ENCODE measurements at regions not wholly inside any gene's neighbourhood (a gene's known extent, or its start where the extent isn't known, plus 50 kb on each side); places are given as distances from the start of the nearest gene placed in this dataset.

DNA sequence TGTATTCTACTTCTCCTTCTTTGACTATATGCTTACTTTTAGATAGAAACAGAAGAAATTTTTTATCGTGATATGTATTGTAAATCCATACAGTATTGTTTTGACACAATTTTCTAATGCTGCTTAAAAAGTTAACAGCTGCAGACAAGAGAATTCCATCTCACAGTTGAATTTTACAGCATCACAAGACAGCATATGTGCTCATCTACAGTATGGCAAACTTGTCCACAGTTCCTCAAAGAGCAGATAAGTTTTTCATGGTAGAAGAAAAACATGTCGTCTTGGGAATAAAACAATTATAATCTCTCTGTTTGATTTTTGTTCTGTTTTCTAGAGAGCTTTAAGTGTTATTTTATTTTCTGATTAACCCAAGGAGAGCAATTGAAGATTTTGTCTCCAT is 438.5 kb upstream of the NUDT12 start:
- intact Hi-C loops (cut with DNase I; ENCODE audit: low total_unique reads), result no loop called here
- Histone ChIP-seq H3K4me3 (no peak overlapping the region), H3K27ac (no peak overlapping the region), H3K9me3 (no peaks in the 10 kb centered on the region), H3K36me3 (no peaks in the 10 kb centered on the region), H3K4me1 (no peaks in the 10 kb centered on the region), H3K27me3 (no peaks in the 10 kb centered on the region)
- TF ChIP-seq POLR2A (IDR thresholded peaks at IDR 0.05) (no peak), EP300 (IDR thresholded peaks at IDR 0.05) (no peak), CTCF (IDR thresholded peaks at IDR 0.05) (no peak), POLR2AphosphoS5 (IDR thresholded peaks at IDR 0.05) (no peak)
- WGBS, 5 donors, result 66 to 83% (median 78%) methylated on average over 2 of the region's 2 CpGs
- DNase-seq, result no peak

GRCh38 chr5:103993031-103993430 is 430.4 kb upstream of the NUDT12 start:
- intact Hi-C loops (cut with DNase I; ENCODE audit: low total_unique reads), result no loop called here
- TF ChIP-seq CTCF (IDR thresholded peaks at IDR 0.05), result no peak
- TF ChIP-seq POLR2AphosphoS5 (IDR thresholded peaks at IDR 0.05), result no peak
- TF ChIP-seq POLR2A (IDR thresholded peaks at IDR 0.05), result no peak
- no peak for TF ChIP-seq EP300 (IDR thresholded peaks at IDR 0.05)
- WGBS, 5 donors, result 19 to 41% (median 32%) methylated on average over 1 of the region's 1 CpG
- H3K4me3 ChIP-seq, result no peak overlapping the region
- H3K36me3 ChIP-seq, result no peaks in the 10 kb centered on the region
- H3K27me3 ChIP-seq, result no peaks in the 10 kb centered on the region
- no peaks in the 10 kb centered on the region for H3K9me3 ChIP-seq
- DNase-seq, result no peak
- no peaks in the 10 kb centered on the region for H3K4me1 ChIP-seq
- no peak overlapping the region for H3K27ac ChIP-seq

DNA sequence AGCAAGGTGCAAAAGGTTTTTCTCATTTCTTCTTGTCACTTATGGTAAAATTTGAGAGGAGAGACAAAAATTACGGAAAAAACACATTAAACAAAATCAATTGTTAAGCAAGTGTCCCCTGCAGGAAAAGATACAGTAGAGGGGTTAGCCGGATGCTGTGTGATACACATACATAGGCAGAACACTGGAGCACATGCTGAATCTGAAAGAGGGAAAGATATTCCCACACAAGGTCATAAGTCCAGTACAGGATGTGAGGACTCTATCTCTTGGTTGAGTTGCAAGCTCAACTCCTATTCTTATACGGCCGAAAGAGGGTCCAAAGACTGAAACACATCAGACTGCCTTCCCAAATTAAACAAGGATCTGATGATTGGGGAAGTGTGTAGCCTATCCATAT is 427.5 kb upstream of the NUDT12 start:
- H3K36me3 ChIP-seq, result no peaks in the 10 kb centered on the region
- 83 to 92% (median 86%) methylated on average over 4 of the region's 4 CpGs for WGBS, 5 donors
- no peaks in the 10 kb centered on the region for H3K4me1 ChIP-seq

DNA sequence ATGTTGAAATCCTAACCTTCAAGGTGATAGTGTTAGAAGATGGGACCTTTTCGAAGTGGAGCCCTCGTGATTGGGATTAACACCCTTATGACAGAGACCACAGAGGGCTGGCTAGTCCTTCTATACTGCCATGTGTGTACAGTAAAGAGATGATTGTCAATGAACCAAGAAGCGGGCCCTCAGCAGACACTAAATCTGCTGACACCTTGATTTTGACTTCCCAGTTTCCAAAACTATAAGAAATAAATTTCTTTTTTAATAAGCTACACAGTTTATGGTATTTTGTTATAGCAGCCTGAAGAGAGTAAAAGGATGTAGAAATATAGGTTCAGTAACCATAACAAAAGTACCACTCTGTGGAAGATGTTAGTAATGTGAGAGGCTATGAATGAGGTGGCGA is 419.0 kb upstream of the NUDT12 start:
- intact Hi-C loops (cut with DNase I; ENCODE audit: low total_unique reads), result no loop called here
- Histone ChIP-seq H3K4me3 (no peak overlapping the region), H3K36me3 (no peaks in the 10 kb centered on the region), H3K4me1 (no peaks in the 10 kb centered on the region), H3K27me3 (no peaks in the 10 kb centered on the region), H3K9me3 (peaks cover 0 to 12% (median 0%) of the 10 kb centered on the region in 4 donors), H3K27ac (no peak overlapping the region)
- DNase-seq, result no peak
- 79 to 88% (median 82%) methylated on average over 4 of the region's 4 CpGs for WGBS, 5 donors
- TF ChIP-seq CTCF (IDR thresholded peaks at IDR 0.05), result no peak
- TF ChIP-seq POLR2A (IDR thresholded peaks at IDR 0.05), result no peak
- no peak for TF ChIP-seq EP300 (IDR thresholded peaks at IDR 0.05)
- no peak for TF ChIP-seq POLR2AphosphoS5 (IDR thresholded peaks at IDR 0.05)

More for the DNA sequence above, 427.5 kb upstream of the NUDT12 start:
- TF ChIP-seq EP300 (IDR thresholded peaks at IDR 0.05), result no peak
- TF ChIP-seq POLR2A (IDR thresholded peaks at IDR 0.05), result no peak
- no peak for TF ChIP-seq POLR2AphosphoS5 (IDR thresholded peaks at IDR 0.05)
- no peak for TF ChIP-seq CTCF (IDR thresholded peaks at IDR 0.05)
- Histone ChIP-seq H3K9me3 (no peaks in the 10 kb centered on the region), H3K27ac (no peak overlapping the region), H3K4me3 (no peak overlapping the region), H3K27me3 (no peaks in the 10 kb centered on the region)
- no peak for DNase-seq
- intact Hi-C loops (cut with DNase I; ENCODE audit: low total_unique reads), result no loop called here

Measured in stomach (tissue), 8 donors.